Esophagus muscularis mucosa (tissue), 4 donors: ENCODE measurements at regions not wholly inside any gene's neighbourhood (a gene's known extent, or its start where the extent isn't known, plus 50 kb on each side); places are given as distances from the start of the nearest gene placed in this dataset.
"Not testable (repeated sequence)": the region's sequence is repeated elsewhere in the genome, so short reads cannot be mapped to it uniquely, and the experiment has no call there.

Source experiments
- DNase-seq: peaks from one replicate; pipeline ENCODE4 v3.0.0-alpha.2; 2017; ENCODE audit errors: extremely low spot score
- H3K27ac ChIP-seq, 4 donors: fragments of 200-600 bp; sonication (generic); replicated peaks in 1 of 4; 1 replicate in 3 of 4; 2 replicates in 1 of 4; pipeline ENCODE4 v1.5.1; 2016 to 2019; ENCODE audit warnings: mild to moderate bottlenecking in 1 of 4
- H3K27me3 ChIP-seq, 4 donors: fragments of 200-600 bp; sonication (generic); one replicate each; pipeline versions ENCODE4 v1.5.1 to v1.6.0; 2016 to 2019
- H3K36me3 ChIP-seq, 4 donors: fragments of 200-600 bp; sonication (generic); one replicate each; pipeline ENCODE4 v1.5.1; 2016 to 2019
- H3K4me1 ChIP-seq, 4 donors: fragments of 200-600 bp; sonication (generic); one replicate each; pipeline ENCODE4 v1.5.1; 2016 to 2019
- H3K4me3 ChIP-seq, 4 donors: fragments of 200-600 bp; sonication (generic); 1 replicate in 2 of 4; 2 replicates in 2 of 4; pipeline ENCODE4 v1.5.1; 2016 to 2019; ENCODE audit warnings: mild to moderate bottlenecking in 4 of 4, moderate library complexity in 1 of 4
- H3K9me3 ChIP-seq, 4 donors: fragments of 200-600 bp; sonication (generic); 1 replicate in 3 of 4; 2 replicates in 1 of 4; pipeline ENCODE4 v1.5.1; 2016 to 2019
- CTCF ChIP-seq, 3 experiments: fragments of 200-600 bp in 2 of 3; fragments of 450-650 bp in 1 of 3; sonication (generic) in 2 of 3; IDR thresholded peaks; one replicate each; pipeline ENCODE4 v1.5.1; 2017 to 2019; ENCODE audit warnings: antibody characterized with exemption in 3 of 3, mild to moderate bottlenecking in 2 of 3, moderate library complexity in 1 of 3
- EP300 ChIP-seq: sonication (generic); formaldehyde crosslinking; IDR thresholded peaks from one replicate; pipeline ENCODE4 v1.6.1; 2017; ENCODE audit warnings: antibody characterized with exemption
- POLR2A ChIP-seq: fragments of 450-650 bp; IDR thresholded peaks from one replicate; pipeline ENCODE4 v1.6.1; 2017; ENCODE audit warnings: antibody characterized with exemption, moderate library complexity, mild to moderate bottlenecking, low read depth
- POLR2AphosphoS5 ChIP-seq, 2 donors: sonication (generic); formaldehyde crosslinking; IDR thresholded peaks; one replicate each; pipeline ENCODE4 v1.6.1; 2017; ENCODE audit warnings: antibody characterized with exemption in 2 of 2
- WGBS: methylation state at CpG from one replicate; pipeline ENCODE4 v1.1.5; 2018; 5-methylcytosine and 5-hydroxymethylcytosine counted together
- intact Hi-C: fragments of 100-400 bp; cut with DNase I; formaldehyde crosslinking; loops from one replicate; pipeline ENCODE4 v1.15.1; 2023

DNA sequence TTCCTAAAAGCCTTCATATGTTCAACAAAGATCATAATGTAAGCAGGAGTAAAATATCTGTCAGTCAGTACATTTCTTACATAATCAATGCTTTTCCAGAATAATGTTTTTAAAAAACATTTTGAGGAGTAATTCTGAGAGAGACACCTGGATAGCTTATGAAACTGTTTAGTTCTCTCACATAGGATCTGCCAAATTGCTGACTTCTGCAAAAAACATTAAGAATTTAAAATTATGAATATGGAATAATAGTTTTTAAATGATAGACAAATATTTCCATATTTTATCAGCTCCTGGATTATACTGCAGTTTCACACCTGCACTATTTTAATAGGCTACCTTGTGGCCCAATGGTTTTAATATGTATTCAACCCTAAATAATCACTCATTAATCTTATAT is 142.7 kb upstream of the RUNX1 start:
- TF ChIP-seq POLR2A, result no peak
- no peak for TF ChIP-seq POLR2AphosphoS5 (IDR thresholded peaks at IDR 0.05)
- TF ChIP-seq CTCF (IDR thresholded peaks at IDR 0.05), result no peak
- TF ChIP-seq EP300, result no peak
- H3K27ac ChIP-seq, result no peak overlapping the region
- intact Hi-C loops, result no loop called here
- no peak overlapping the region for H3K4me3 ChIP-seq
- peaks cover 0 to 6% (median 0%) of the 10 kb centered on the region in 4 donors for H3K4me1 ChIP-seq
- H3K27me3 ChIP-seq, result no peaks in the 10 kb centered on the region
- no peak for DNase-seq
- H3K36me3 ChIP-seq, result no peaks in the 10 kb centered on the region
- no peaks in the 10 kb centered on the region for H3K9me3 ChIP-seq

DNA sequence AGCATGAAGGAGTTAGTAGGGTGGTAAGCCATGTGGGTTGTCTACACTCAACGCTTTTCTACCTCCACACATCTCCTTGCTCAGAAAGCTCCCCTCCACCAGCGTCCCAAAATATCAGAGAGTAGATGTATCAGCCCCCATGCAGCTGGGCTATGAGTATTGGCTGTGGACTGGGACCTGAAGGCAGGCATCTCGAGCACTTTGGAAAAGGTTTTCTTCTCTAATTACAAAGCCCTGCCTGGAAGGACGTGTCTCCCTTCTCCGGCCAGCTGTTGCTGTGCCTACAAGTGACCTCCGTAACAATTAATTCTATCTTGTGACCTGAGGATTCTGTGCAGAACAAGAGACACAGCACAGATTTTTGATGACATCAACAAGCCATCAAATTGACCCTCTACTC is 142.0 kb upstream of the RUNX1 start:
- Histone ChIP-seq H3K27me3 (no peaks in the 10 kb centered on the region), H3K4me3 (no peak overlapping the region), H3K9me3 (no peaks in the 10 kb centered on the region), H3K36me3 (no peaks in the 10 kb centered on the region), H3K27ac (no peak overlapping the region), H3K4me1 (peaks cover 0 to 6% (median 0%) of the 10 kb centered on the region in 4 donors)
- intact Hi-C loops, result no loop called here
- no peak for DNase-seq
- TF ChIP-seq CTCF (IDR thresholded peaks at IDR 0.05) (no peak), POLR2AphosphoS5 (IDR thresholded peaks at IDR 0.05) (no peak), EP300 (no peak), POLR2A (no peak)
- 91% methylated on average over 6 of the region's 6 CpGs for WGBS

DNA sequence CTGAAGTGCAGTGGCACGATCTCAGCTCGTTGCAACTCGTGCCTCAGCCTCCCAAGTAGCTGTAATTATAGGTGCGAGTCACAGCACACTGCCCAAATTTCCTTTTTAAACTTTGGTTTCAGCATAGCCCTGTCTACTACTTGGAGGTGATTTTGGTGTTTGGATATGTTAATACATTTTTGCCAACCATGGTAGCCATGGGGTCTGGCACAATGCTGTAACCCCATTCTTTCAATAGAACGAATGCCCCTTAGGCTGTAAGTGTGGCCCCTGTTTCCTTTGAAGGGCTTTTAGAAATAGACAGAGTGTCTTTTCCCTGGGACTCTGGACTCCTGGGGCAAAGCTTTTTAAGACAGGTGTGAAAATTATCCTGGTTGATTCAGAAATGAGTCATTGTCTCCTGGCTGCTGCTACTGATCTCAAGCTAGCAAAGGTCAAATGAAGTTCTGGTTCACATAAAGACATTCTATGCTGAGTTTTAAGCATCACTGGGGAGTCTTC is 141.1 kb upstream of the RUNX1 start:
- Histone ChIP-seq H3K36me3 (no peaks in the 10 kb centered on the region), H3K4me3 (no peak overlapping the region), H3K4me1 (peaks cover 0 to 6% (median 0%) of the 10 kb centered on the region in 4 donors), H3K27me3 (no peaks in the 10 kb centered on the region), H3K9me3 (no peaks in the 10 kb centered on the region), H3K27ac (no peak overlapping the region)
- no peak for TF ChIP-seq EP300
- TF ChIP-seq POLR2A, result no peak
- TF ChIP-seq POLR2AphosphoS5 (IDR thresholded peaks at IDR 0.05), result no peak
- TF ChIP-seq CTCF (IDR thresholded peaks at IDR 0.05), result no peak
- DNase-seq, result no peak
- 78% methylated on average over 5 of the region's 5 CpGs for WGBS
- intact Hi-C loops, result no loop called here

DNA sequence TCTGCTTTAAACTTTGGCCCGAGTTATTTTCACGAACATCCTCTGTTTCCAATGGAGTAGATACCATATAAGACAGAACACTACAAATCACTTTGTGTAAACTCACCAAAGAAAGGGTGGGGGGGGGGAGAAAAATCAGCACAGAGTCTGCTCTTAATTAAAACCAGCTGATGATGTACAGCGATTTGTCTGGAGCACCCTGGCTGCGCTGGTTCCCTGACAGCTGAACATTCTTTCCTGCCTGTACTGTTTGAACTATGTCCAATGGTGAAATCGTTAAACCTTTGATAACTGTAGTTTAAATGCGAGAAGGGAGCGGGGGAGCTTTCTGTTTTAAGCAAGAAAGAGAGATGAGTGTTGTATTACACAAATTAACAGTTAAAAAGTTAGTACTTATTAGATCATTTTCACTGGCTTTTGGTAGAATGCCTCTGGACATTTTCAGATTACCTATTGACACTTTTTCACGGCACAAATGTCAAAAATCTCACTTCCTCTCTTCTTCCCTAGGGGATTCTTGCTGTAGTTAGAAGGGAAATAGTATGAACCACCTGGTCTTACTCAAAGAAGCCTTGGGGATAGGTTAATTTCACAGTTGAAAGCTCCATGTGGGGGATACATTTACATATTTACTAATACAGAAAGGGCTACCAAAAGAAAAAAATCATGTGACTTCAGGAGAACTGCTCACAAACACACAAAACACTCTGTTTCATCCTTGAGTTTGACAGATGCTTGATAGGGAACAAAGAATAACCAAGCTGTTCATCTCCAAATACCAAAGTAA is 140.2 kb upstream of the RUNX1 start:
- peaks cover 0 to 6% (median 0%) of the 10 kb centered on the region in 4 donors for H3K4me1 ChIP-seq
- no peak overlapping the region for H3K4me3 ChIP-seq
- H3K27ac ChIP-seq, result no peak overlapping the region
- WGBS, result 27% methylated on average over 8 of the region's 8 CpGs
- no peaks in the 10 kb centered on the region for H3K9me3 ChIP-seq
- H3K36me3 ChIP-seq, result no peaks in the 10 kb centered on the region
- TF ChIP-seq POLR2AphosphoS5 (IDR thresholded peaks at IDR 0.05), result no peak
- no peak for TF ChIP-seq POLR2A
- no peak for TF ChIP-seq CTCF (IDR thresholded peaks at IDR 0.05)
- no peak for TF ChIP-seq EP300
- no peaks in the 10 kb centered on the region for H3K27me3 ChIP-seq
- intact Hi-C loops, result no loop called here
- no peak for DNase-seq

- H3K27me3 ChIP-seq, H3K4me1 ChIP-seq, H3K4me3 ChIP-seq, H3K36me3 ChIP-seq, intact Hi-C loops, DNase-seq, H3K9me3 ChIP-seq, H3K27ac ChIP-seq: not testable (repeated sequence)
- WGBS, result 77% methylated on average over 2 of the region's 2 CpGs
These were observed 134.3 kb upstream of the RUNX1 start for GRCh38 chr21:35183389-35183788.
